ENCODE measurements at regions not wholly inside any gene's neighbourhood (a gene's known extent, or its start where the extent isn't known, plus 50 kb on each side); places are given as distances from the start of the nearest gene placed in this dataset.
"Not testable (repeated sequence)": the region's sequence is repeated elsewhere in the genome, so short reads cannot be mapped to it uniquely, and the experiment has no call there.

DNA sequence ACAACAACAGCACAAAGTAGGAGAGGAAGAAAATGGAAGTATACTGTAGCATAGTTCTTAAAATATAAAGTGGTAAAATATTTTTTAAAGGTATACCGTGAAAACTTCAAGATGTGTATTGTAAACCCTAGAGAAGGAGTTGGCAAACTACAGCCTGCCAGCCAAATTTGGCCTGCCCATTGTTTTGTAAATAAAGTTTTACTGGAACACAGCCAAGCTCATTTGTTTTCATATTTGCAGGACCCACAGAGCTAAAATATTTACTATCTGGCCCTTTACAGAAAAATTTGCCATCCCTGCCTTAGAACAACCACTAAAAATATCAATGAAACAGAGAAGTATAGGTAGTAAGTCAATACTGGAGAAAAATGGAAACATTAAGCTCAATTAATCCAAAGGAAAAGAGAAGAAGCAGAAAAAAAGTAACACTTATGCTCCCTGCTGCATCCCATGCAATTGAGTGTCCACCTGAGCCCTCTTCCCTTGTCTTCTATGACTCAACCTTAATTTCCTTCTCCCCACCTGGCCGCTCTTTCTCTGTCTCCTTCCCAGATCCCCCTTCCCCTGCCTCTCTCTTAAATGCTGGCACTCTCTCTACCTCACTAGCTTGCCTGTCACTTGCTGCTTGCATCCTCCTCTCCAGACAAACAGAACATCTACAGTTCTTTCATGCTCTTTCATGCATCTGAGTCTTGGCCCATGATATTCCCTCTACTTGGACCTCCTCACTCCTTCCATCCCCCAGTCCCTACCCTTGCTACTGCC is 50.6 kb upstream of the FER start:
- no peak for DNase-seq (ENCODE audit: low spot score)

DNA sequence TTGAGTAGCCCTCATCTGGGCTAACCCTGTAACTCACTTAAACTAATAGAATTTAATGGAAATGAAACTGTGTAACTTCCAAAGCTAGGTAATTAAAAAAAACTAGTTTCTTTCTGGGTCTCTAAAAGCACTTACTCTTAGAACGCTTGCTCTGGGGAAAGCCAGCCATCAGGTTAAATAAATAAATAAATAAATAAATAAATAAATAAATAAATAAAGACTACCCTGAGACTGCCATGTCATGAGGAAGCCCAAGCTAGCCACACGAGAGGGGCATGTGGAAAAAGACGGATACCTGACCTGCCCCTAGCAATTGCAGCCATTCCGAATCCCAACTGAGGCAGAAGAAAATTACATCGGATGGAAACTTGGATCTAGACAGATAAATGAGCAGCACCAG is 51.3 kb upstream of the FER start:
- DNase-seq (ENCODE audit: low spot score), result no peak

DNA sequence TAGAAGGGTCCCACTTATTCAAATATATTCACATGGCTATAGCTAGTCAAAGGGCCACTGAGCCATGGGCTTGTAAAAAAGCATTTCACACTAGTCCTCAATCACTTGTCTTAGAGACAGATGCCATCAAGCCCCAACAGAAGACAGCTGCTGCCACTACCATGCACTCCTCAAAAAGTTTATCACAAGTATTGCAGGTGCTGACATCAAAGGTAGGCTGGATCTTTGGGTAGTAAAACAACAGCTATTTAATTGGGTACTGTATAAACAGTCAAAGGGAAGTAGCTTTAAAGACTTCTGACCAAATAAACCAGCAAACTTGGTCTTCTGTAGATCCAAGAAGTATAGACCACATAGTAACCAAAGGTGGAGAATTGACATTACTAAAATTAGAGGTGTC is 59.2 kb upstream of the FER start:
- DNase-seq (ENCODE audit: low spot score), result no peak

DNA sequence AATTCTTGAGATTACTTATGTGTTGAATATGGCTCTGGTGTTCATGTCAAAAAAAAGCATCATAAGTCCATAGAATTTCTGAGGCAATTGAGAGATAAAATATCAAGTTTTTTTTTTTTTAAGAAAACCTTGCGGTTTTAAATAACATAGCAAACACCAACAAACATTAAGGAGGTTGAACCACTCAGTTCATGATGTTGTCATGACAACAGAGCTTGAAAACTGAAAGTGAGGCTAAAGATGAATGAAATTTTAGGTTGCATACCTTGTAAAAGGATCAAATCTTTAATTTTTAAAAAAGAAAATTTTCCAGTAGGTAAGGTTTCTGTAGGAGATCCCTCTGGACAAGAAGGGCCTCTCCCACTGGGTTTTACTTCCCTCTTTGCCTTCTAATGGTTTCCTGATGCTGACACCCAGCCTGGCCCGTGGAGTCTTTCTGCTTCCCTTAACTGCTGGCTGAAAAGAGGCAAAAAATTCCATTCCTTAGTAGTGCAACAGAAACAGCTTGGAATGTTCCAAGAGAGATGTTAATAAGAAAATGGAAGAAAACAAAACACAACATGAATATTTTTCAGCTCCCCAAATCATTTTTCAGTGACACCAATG is 60.0 kb upstream of the FER start:
- no peak for DNase-seq (ENCODE audit: low spot score)

DNA sequence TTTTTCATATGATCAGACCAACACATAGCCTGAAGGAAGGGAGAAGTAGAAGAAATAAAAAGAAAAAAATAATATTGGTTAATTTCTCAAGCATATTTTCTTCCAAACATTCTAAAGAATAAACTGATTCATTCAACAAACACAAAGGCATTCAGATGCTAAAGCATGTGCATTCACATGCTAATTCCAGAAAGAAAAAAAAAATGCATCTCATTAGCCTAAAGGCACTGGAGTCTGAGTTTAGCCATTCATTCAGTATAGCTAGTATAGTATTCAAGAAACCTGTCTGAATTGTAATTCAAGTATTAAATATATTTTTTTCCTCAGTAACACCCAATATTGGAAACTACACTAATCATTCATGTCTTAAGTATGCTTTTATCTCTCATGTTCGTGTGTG is 61.0 kb upstream of the FER start:
- no peak for DNase-seq (ENCODE audit: low spot score)

DNA sequence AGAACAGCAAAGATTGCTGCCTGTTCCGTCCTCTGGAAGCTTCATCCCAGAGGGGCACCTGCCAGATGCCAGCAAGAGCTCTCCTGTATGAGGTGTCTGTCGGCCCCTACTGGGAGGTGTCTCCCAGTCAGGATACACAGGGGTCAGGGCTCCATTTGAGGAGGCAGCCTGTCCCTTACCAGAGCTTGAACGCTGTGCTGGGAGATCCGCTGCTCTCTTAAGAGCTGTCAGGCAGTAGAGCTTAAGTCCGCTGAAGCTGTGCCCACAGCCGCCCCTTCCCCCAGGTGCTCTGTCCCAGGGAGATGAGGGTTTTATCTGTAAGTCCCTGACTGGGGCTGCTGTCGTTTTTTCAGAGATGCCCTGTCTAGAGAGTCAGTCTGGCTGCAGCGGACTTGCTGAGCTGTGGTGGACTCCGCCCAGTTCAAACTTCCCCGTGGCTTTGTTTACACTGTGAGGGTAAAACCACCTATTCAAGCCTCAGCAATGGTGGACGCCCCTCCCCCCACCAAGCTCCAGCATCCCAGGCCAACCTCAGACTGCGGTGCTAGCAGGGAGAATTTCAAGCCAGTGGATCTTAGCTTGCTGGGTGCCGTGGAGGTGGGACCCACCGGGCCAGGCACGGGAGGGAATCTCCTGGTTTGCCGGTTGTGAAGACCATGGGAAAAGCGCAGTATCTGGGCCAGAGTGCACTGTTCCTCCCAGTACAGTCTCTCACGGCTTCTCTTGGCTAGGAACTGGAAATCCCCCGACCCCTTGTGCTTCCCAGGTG is 62.1 kb upstream of the FER start:
- not testable (repeated sequence) for DNase-seq (ENCODE audit: low spot score)

DNA sequence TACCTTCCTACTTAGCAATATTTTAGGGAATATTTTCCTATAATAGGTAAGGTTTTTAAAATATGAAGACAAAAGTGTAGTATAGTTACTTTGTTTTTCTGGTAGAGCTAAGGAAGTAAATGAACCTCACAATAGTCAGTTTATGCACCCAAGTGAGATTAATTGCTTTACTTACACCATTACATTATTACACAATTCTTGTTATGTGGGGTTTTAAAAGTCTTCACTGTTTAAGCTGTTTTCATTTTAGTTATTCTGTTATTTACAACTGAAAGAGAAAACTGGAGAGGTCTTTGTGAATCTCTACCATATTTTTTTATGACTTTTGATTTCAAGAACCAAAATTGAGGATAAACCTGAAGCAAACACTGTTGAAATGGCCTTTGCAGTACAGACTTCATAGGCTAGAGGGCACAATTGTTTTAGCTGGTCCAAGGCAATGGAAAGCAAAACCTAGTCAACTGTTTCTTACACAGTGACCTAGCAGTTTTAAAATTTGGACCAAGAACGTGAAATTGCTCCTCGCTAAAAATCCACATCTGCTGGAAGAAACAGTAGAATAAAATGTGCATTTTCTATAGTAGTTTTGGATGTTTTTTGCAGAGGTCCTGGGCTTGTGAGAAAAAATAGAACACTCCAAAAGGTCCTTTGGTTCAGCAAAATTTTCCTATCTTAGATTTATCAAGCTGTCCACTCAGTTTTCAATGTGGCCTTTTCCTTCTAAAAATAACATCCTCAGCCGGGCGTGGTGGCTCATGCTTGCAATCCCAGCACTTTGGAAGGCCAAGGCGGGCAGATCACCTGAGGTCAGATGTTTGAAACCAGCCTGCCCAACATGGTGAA is 66.4 kb upstream of the FER start:
- DNase-seq (ENCODE audit: low spot score), result peak; percentile 70

DNA sequence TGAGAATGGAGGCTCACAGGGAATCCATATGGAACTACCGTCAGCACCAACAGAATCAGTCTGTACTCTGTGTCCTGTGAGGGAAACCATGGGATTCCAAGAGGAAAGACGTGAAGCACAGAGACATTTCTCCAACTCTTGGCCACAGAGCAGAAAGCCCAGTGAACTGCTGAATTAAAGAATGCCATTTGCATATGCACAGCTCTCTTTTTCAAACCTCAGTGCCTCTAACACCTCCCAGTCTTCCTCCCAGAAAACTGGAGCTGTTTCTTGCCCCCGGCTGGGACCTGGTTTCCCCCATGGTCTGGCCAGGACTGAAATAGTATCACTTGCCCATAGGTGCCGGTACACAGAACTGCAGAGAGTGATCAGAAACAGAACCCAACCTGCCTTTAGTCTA is 69.6 kb upstream of the FER start:
- DNase-seq (ENCODE audit: low spot score), result no peak

DNA sequence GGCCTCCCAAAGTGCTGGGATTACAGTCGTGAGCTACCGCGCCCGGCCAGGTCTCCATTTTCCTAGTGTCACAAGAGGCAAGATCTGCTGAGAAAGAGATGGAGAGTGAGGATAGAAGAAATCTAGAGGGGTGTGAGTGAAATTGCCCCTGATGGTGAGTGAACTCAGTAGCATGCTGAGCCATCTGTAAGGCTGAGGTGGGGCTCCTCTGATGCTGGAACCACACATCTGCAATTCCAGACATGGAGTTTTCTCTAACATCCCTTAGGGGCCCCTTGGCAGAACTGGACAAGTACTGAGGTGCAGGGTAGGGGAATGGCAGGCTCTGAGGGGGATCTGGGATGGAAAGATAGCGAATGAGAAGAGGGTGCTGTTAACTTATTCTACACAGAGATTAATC is 72.0 kb upstream of the FER start:
- DNase-seq (ENCODE audit: low spot score), result no peak

DNA sequence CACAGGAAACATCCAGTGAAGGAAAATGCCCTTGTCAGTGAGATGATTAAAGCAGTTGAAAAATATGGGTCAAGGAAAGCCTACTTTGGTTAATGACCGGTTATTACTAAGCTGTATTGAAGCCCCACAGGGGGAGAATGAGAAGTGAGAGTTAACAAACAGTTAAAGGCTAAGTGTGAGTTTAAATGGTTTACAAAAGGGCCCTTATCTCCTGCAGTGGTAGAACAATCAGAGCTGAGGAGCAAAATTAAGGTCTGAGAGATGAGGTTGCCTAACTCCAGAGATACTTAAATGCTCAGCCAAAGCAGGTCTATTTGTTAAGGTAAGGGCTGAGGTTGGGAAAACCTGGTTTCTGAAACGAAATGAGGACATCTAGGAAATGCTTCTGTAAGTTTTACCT is 75.1 kb upstream of the FER start:
- DNase-seq (ENCODE audit: low spot score), result no peak

DNA sequence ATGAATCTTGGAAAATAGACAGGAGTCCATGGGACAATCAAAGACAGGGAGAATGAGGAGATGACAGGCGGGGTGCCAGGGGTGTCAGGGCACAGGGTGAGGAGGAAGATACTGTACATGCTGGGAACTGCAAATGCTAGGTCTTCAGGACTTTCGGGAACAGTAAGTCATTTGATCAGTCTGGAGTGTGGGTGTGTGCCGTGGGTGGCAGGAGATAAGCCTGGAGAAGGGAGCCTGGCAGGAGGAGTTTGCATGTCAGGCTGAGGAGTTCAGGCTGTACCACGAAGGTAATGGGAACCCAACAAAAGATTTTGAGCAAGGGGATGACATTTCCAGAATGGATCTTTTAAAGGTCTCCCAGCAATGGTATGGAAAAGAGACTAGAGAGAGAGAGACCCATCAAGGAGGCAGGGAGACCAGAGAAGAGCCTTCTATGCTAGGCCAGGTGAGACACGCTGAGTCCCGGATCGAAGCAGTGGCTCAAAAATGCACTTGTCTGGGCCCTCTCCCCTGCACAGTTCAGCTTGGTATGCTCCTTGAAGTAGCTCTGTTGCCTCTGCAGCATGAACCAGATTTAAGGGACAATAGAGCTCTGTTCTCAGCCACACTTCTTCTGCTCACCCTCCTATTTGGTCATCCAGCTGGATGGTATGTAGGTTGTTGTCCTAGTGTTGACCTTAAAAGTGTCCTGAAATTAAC is 77.0 kb upstream of the FER start:
- no peak for DNase-seq (ENCODE audit: low spot score)

DNA sequence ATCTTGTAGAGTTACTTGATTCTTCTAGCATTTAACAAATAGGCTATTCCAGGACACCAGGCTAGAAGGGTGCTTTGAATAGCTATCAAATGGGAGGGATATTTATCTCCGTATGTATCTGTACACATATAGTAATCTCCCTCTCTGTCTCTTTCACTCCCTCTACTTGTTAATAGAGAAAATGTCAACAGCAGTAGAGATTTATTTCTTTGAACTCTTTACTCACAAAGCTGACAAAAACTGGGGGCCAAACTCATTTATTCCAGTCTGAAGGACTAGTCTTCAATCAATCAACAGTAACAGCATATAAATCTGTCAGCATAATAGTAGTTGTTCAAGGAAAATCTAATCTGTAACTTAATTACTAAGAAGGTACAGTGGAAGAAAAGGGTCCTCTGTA is 78.2 kb upstream of the FER start:
- no peak for DNase-seq (ENCODE audit: low spot score)

DNA sequence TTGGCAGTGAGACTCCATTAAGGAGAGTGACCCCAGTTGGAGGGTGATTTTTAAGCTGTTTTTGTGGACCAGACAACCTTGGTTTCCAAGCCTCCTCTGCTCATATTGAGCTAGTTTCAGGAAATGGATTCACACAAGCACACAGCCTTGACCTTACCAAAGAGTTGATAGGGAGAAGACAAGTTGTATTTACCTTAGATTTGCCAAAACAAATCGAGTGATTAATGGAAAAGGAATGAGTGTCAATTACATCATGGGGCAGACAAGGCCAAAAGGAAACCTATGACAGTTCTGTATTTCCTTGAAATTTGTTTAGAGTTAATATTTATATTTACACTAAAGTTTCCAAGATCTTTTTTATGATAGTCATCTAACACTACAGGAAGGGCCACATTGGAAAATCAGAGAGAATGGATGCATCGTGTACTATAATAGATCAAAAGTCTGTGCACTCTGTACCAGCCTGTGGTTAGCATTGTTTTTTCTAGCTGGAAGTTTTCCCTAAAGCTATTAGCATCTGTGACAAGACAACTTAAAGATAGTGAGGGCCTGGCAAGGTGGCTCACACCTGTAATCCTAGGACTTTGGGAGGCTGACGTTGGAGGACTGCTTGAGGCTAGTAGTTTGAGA is 86.0 kb upstream of the FER start:
- DNase-seq (ENCODE audit: low spot score), result no peak

DNA sequence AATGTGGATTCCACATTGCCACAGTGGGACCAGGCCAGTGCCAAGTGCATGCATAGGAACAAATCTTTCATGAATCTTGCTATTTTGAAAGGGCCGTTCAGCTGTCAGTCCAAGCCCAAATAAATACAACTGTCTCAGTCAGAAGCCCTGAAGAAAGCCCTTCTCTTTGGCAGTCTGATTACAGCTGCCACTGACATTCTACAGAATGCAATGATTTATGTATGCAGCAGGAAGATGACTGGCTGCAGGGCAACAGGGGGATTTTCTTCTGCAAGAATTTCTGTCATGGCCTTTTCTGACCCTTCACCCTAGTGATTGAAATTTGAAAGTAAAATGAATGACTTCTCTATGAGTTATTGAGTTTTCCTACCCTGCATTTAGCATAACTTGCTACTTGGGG is 86.7 kb upstream of the FER start:
- DNase-seq (ENCODE audit: low spot score), result no peak

DNA sequence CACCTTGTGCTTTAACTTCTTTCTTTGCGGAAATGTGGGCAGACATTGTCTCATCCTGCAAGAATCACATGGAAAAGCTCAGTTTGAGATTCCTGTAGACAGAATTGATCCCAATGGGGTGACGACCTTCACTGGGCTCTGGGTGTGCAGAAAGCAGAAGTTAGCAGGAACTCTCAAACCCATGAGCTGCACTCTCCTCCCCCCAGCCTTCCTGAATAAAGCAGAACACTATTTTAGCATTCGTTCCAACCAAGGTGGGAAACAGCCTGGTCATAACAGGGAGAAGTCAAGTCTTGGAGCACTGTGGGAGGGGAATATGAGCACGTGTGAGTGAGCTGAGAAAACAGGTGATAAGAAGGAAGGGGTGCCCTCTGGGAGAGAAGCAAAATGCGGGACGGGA is 87.4 kb upstream of the FER start:
- no peak for DNase-seq (ENCODE audit: low spot score)

DNA sequence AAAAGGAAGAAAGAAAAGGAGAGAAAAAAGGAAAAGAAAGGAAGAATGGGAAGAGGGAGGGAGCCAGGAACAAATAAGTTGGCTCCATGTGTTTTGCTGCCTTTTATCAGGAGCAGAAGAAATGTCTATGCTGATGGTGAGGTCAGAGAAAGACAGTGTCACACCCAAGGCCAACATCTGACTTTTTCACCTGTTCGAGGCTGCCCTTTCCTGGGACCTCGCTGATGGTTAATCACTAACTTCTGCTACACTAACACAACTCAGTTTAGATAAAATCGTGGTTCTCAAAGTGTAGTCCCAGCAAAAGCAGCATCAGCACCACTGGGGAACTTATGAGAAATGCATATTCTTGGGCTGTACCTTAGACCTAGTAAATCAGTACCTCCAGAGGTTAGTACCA is 88.2 kb upstream of the FER start:
- no peak for DNase-seq (ENCODE audit: low spot score)

DNA sequence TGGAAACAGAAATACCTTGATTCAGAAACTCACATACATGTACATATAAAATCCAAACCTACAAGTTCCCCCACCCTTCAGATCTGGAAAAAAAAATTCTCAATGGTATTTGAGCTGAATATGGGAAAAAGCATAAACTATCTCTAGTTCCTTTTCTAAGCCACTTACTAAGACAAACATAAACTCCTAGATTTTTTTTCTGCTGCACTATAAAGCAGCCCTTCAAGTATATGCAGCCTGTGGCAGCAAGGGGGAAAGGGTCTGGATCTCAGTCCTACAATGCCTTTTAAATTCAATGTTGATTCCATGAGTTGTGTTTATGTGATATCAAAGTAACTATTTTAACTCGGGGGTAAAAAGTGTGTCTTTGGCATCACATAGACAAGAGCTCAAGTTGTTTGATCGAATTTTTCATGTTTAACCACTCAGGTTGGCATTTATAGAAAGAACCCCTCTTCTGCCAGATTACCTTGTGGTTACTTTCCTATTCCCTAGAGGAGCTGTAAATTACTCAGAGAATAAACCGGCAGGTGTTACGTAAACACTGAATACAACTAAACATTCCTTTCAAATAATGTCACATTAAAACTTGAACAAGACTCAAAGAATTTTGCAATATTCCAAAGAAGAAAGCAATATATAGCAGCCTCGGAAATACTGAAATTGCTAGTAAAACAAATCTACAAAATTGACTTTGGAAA is 91.8 kb upstream of the FER start:
- DNase-seq (ENCODE audit: low spot score), result no peak

DNA sequence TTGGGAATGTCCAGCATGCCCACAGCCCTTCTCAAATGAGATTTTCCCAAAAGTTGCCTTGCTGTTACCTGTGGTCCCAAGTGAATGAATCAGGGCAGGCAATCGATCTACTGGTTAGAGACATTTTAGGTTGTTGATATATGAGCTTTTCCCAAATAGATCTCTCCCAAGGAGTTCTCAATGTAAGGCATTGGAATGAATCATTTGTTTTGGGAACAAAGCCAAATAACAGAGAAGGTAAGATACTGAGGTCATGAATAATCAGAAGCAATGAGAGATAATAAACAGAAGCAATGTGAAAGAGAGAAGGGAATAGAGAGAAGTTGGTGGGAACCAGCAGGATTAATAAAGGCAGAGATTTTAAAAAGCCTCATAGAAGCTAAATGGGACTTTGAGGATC is 93.6 kb upstream of the FER start:
- DNase-seq (ENCODE audit: low spot score), result no peak

DNA sequence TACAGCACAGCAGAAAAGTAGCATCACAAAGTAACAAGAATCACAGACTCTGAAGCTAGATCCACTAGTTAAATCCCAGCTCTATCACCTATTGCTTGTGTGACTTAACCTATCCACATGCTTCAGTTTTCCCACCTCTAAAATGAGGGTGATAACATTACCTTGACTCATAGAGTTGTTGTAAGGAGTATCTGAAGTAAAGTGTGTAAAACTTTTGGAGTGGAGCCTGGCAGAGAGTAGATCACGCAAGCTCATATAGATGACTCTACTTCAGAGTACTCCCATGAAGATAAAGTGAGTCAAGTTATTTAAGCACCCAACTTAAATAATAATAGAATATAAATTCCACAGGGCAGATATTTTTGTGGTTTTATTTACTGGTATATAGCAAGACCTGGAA is 94.5 kb upstream of the FER start:
- no peak for DNase-seq (ENCODE audit: low spot score)

DNA sequence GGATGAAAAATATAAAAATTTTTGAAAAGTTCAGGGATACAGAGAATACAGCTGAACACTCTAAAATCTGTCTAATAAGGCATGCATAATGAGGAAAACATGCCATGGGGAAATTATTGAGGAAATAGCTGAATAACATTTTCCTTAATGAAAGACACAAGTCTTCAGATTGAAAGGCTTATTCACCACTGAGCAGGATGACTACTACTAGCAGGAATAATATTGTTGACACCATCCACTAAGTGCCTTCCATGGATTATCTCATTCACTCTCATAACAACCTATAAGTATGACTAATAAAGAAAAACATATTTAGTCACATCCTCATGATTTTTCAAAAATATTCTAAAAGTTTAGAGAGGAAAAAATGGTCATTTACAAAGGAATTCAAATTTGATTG is 96.7 kb upstream of the FER start:
- no peak for DNase-seq (ENCODE audit: low spot score)
